ENCODE measurements at regions not wholly inside any gene's neighbourhood (a gene's known extent, or its start where the extent isn't known, plus 50 kb on each side); places are given as distances from the start of the nearest gene placed in this dataset.

- TF ChIP-seq EZH2 (IDR thresholded peaks at IDR 0.05; ENCODE audit: borderline replicate concordance, low read depth, low read length, poor library complexity, severe bottlenecking), result no peak
- TF ChIP-seq CTCF (conservative IDR thresholded peaks at IDR 0.05; ENCODE audit: low read depth, low read length), result no peak
- ChIA-PET CTCF (no interaction called here), POLR2A (ENCODE audit: low non-redundant PET) (no interaction called here)
- intact Hi-C loops (cut with micrococcal nuclease; ENCODE audit: unreplicated experiment), result no loop called here
- H3K4me3 ChIP-seq (ENCODE audit: low read depth, low read length, poor library complexity, severe bottlenecking), result no peak overlapping the region
- BruUV-seq (replicated peaks), result no TSS peak
- H3K9me3 ChIP-seq (ENCODE audit: low read depth, low read length, poor library complexity, severe bottlenecking), result no peaks in the 10 kb centered on the region
- no peaks in the 10 kb centered on the region for H3K27me3 ChIP-seq (replicated peaks; ENCODE audit: insufficient read depth, low read depth, low read length, poor library complexity)
- DNase-seq (ENCODE audit: low spot score), result no peak
- no peaks in the 10 kb centered on the region for H3K4me1 ChIP-seq (ENCODE audit: insufficient read depth, low read length, poor library complexity, severe bottlenecking)
- H3K36me3 ChIP-seq (ENCODE audit: insufficient read depth, low read length, poor library complexity, severe bottlenecking), result no peaks in the 10 kb centered on the region
- H3K27ac ChIP-seq (ENCODE audit: low read depth, low read length, poor library complexity, severe bottlenecking), result no peak overlapping the region
Measured at GRCh38 chr1:80987824-80988223, 812.9 kb upstream of the ADGRL2 start.

- no TSS peak for BruUV-seq (replicated peaks)
- no peak overlapping the region for H3K4me3 ChIP-seq (ENCODE audit: low read depth, low read length, poor library complexity, severe bottlenecking)
- POLR2A ChIA-PET (ENCODE audit: low non-redundant PET), result no interaction called here
- H3K36me3 ChIP-seq (ENCODE audit: insufficient read depth, low read length, poor library complexity, severe bottlenecking), result no peaks in the 10 kb centered on the region
- H3K4me1 ChIP-seq (ENCODE audit: insufficient read depth, low read length, poor library complexity, severe bottlenecking), result no peaks in the 10 kb centered on the region
- DNase-seq (ENCODE audit: low spot score), result no peak
- no peaks in the 10 kb centered on the region for H3K27me3 ChIP-seq (replicated peaks; ENCODE audit: insufficient read depth, low read depth, low read length, poor library complexity)
- TF ChIP-seq EZH2 (IDR thresholded peaks at IDR 0.05; ENCODE audit: borderline replicate concordance, low read depth, low read length, poor library complexity, severe bottlenecking), result no peak
- TF ChIP-seq CTCF (conservative IDR thresholded peaks at IDR 0.05; ENCODE audit: low read depth, low read length), result no peak
- H3K9me3 ChIP-seq (ENCODE audit: low read depth, low read length, poor library complexity, severe bottlenecking), result no peaks in the 10 kb centered on the region
- intact Hi-C loops (cut with micrococcal nuclease; ENCODE audit: unreplicated experiment), result no loop called here
- no peak overlapping the region for H3K27ac ChIP-seq (ENCODE audit: low read depth, low read length, poor library complexity, severe bottlenecking)
- CTCF ChIA-PET, result no interaction called here
Measured at GRCh38 chr1:80987106-80987505, 813.6 kb upstream of the ADGRL2 start.

GRCh38 chr1:80982831-80983230, 817.9 kb upstream of the ADGRL2 start:
- BruUV-seq (replicated peaks), result no TSS peak
- Histone ChIP-seq H3K9me3 (ENCODE audit: low read depth, low read length, poor library complexity, severe bottlenecking) (no peaks in the 10 kb centered on the region), H3K27me3 (replicated peaks; ENCODE audit: insufficient read depth, low read depth, low read length, poor library complexity) (no peaks in the 10 kb centered on the region), H3K4me1 (ENCODE audit: insufficient read depth, low read length, poor library complexity, severe bottlenecking) (no peaks in the 10 kb centered on the region), H3K36me3 (ENCODE audit: insufficient read depth, low read length, poor library complexity, severe bottlenecking) (no peaks in the 10 kb centered on the region), H3K4me3 (ENCODE audit: low read depth, low read length, poor library complexity, severe bottlenecking) (no peak overlapping the region), H3K27ac (ENCODE audit: low read depth, low read length, poor library complexity, severe bottlenecking) (no peak overlapping the region)
- ChIA-PET POLR2A (ENCODE audit: low non-redundant PET) (no interaction called here), CTCF (no interaction called here)
- no peak for DNase-seq (ENCODE audit: low spot score)
- intact Hi-C loops (cut with micrococcal nuclease; ENCODE audit: unreplicated experiment), result no loop called here
- TF ChIP-seq EZH2 (IDR thresholded peaks at IDR 0.05; ENCODE audit: borderline replicate concordance, low read depth, low read length, poor library complexity, severe bottlenecking), result no peak
- no peak for TF ChIP-seq CTCF (conservative IDR thresholded peaks at IDR 0.05; ENCODE audit: low read depth, low read length)

All from A673 (cell line).